PC-3 (cell line): ENCODE measurements at regions not wholly inside any gene's neighbourhood (a gene's known extent, or its start where the extent isn't known, plus 50 kb on each side); places are given as distances from the start of the nearest gene placed in this dataset.

Source experiments
- CTCF ChIP-seq: fragments of 300-600 bp; sonication (generic); conservative IDR thresholded peaks from 2 replicates; pipeline ENCODE4 v1.5.1; 2017; ENCODE audit warnings: antibody characterized with exemption, low read depth, mild to moderate bottlenecking, low read length
- EZH2 ChIP-seq: fragments of 300-600 bp; sonication (generic); IDR thresholded peaks from one replicate; pipeline ENCODE4 v1.6.1; 2017; ENCODE audit warnings: antibody characterized with exemption, mild to moderate bottlenecking, low read length; ENCODE audit not compliant: unreplicated experiment
- EZH2phosphoT487 ChIP-seq: fragments of 300-600 bp; sonication (generic); IDR thresholded peaks from 2 replicates; pipeline ENCODE4 v1.6.1; 2018; ENCODE audit warnings: mild to moderate bottlenecking, antibody characterized with exemption, low read length, borderline replicate concordance

- TF ChIP-seq CTCF (peak; percentile 96), EZH2 (no peak), EZH2phosphoT487 (no peak)
Measured at GRCh38 chr15:38699633-38700230, 135.1 kb upstream of the RASGRP1 start.
